ENCODE measurements at regions not wholly inside any gene's neighbourhood (a gene's known extent, or its start where the extent isn't known, plus 50 kb on each side); places are given as distances from the start of the nearest gene placed in this dataset.
"Not testable (repeated sequence)": the region's sequence is repeated elsewhere in the genome, so short reads cannot be mapped to it uniquely, and the experiment has no call there.

DNA sequence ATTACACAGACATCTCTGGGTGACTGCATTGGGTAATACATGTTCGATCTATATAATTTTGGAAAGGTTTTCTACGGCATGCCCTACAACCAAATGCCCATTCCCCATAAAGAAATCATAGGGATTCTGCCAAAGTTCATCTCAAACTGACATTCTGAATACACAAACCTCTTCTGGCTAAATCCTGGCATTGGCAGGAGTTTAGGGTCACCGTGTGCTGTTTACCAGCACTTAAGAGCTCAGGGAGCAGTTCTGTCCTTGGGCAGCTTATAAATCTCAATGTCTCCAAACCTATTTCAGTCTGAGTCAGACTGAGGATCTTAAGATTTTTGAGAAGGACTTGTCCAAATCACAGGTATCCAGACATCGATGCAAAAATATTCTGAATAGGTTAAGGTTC, 809.6 kb upstream of the LRRN3 start:
- DNase-seq (ENCODE audit: low read depth): no peak

- no peak for DNase-seq (ENCODE audit: low read depth)
Measured at GRCh38 chr7:110283056-110283455, 807.9 kb upstream of the LRRN3 start.

DNA sequence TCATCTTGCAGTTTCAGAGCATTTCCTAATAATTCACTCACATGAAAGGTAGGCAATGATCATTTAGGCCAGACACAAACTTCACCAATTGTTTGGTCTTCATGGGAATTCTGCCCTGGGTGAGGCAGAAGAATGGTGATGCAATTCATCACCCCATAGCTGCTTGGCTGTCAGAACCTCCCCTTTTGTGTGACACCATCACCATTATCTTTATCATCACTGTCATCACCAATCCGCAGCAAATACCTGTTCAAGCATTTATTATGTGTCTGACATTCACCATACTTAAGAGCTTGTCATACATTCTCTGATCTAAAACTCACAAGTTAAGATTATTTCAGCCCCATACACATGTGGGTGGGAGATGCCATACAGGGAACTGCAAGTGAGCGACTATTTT, 799.5 kb upstream of the LRRN3 start:
- no peak for DNase-seq (ENCODE audit: low read depth)

DNA sequence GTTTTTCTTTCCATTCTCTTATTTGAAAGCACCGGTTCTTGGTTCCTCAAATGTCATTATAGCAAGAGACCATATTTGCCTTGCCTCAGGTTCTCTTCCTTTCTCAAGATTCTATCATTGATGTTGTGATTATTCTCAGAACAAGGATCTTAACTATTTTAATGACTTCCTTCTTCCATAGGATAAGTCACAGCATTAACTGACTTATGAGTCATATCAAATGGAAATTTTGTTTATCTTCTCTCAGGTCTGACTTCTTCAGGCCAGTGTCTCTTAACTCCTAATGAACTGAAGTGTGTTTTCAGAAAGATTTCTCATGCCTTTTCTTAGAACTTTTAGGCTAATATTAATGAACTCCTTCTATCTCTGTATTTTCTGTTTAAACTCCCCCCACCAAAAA, 794.6 kb upstream of the LRRN3 start:
- DNase-seq (ENCODE audit: low read depth): no peak

DNA sequence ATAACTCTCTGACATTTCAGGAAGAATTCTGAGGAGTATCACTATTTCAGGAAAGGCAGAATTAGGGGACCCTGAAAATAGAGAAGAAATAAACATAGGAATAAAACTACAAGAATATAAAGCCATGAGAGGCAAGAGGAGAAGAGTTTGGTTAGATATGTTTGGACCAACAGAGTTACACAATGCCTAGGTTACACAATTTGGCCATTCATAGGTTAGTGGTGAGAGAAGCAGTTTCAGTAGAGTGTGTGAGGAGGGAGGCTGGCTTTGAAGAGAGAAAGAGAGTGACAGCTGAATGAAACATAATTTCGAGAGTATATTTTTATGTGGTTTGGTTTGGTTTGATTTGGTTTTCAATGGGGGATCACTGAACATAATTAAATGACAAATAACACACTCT, 783.2 kb upstream of the LRRN3 start:
- DNase-seq (ENCODE audit: low read depth): no peak

- no peak for DNase-seq (ENCODE audit: low read depth)
Measured at GRCh38 chr7:110308791-110309190, 782.1 kb upstream of the LRRN3 start.

GRCh38 chr7:110309941-110310340, 781.0 kb upstream of the LRRN3 start:
- DNase-seq (ENCODE audit: low read depth): no peak

DNA sequence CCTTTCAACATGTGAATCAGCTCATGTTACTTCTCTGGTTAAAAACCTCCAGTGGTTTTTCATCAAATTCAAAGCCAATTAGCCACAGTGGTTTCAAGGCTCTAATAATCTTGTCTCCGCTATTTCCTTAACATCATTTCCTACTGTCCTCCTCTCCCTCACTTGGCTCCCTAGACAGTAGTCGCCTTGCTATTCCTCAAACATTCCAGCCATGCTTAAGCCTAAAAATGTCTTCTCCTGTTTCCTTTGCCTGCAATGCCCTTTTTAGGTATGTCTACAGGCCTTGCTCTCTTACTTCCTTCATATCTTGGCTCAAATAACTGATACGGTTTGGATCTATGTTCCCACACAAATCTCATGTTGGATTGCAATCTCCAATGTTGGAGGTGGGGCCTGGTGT, 779.4 kb upstream of the LRRN3 start:
- no peak for DNase-seq (ENCODE audit: low read depth)

GRCh38 chr7:110317541-110318265, 773.2 kb upstream of the LRRN3 start:
- DNase-seq (ENCODE audit: low read depth): no peak

DNA sequence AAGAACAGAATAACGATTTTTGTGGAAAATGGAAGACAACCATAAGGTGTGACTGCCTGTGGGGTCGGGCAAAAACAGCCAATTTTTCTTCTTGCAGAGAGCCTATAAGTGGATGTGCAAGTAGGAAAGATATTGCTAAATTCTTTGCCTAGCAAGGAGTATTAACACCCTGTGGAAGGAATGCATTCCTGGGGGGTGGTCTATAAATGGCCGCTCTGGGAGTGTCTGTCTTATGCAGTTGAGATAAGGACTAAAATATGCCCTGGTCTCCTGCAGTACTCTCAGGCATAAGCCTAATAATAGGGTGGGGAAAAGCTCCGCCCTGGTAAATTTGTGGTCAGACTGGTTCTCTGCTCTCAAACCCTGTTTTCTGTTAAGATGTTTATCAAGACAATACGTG, 770.6 kb upstream of the LRRN3 start:
- DNase-seq (ENCODE audit: low read depth): not testable (repeated sequence)

DNA sequence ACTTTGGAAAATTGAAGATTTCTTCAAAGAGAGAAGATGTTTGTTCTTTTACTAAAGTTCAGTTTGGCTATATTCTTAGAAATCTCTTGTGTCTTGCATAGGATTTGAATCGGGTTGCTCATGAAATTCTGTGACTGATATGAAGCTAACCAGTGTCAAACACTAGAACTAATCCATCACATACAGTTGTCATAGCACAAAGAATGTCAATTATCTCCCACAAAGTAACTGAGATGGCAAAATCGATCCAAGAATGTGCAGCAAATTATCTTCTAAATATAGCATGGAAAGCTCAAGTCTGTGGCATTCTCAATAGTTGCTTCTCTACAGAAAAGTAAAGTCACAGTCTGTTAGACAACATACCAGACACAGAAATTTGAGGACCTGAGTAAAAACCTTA, 768.1 kb upstream of the LRRN3 start:
- no peak for DNase-seq (ENCODE audit: low read depth)

DNA sequence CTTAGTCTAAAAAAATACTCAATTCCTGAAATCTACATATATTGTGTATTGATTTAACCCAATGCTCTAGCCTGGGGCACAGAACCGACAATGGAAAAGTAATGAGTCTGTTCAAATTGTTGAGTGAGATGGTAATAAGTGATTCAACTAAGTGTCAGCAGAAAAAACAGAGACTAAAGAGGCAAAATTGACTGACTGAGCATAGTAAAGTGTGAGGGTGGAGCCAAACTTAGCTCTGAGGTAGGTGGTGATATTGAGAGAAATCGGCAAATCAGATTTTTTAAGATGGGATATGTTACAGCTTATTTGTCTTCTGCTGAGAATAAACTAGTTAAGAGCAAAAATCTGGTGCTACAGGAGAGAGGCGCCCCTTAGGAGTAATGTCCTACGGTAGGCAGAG, 764.0 kb upstream of the LRRN3 start:
- no peak for DNase-seq (ENCODE audit: low read depth)

DNA sequence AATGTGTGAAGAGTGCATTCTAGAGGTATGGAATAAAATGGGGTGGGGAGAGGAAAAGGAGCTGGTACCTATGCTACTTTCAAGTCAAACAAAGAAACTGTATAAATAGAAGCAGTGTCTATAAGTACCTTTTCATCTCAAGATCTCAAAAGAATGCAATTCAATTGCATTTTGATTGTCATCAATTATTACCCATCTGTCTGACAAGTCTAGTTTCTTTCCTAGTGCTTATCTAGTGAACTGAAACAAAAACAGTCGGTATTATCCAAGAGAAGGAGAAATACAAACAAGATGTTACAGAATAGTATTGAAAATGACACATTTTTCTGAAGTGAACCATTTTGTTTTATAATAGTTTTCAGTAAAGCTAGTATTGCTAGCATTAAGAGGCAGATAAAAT, 754.5 kb upstream of the LRRN3 start:
- no peak for DNase-seq (ENCODE audit: low read depth)

- DNase-seq (ENCODE audit: low read depth): no peak
Measured at GRCh38 chr7:110337646-110338045, 753.3 kb upstream of the LRRN3 start.

GRCh38 chr7:110347081-110347480, 743.8 kb upstream of the LRRN3 start:
- no peak for DNase-seq (ENCODE audit: low read depth)

GRCh38 chr7:110356438-110356837, 734.5 kb upstream of the LRRN3 start:
- no peak for DNase-seq (ENCODE audit: low read depth)

DNA sequence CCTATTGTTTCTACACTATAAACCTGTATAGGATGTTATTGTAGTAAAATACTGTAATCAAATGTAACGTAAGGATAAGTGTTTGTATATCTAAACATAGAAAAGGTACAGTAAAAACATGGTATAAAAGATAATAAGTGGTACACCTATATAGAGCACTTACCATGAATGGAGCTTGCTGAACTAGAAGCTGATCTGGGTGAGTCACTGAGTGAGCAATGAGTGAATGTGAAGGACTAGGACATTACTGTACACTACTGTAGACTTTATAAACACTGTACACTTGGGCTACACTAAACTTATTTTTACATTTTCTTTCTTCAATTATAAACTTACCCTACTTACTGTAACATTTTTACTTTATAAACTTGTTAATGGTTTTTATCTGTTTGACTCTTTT, 732.9 kb upstream of the LRRN3 start:
- no peak for DNase-seq (ENCODE audit: low read depth)

- no peak for DNase-seq (ENCODE audit: low read depth)
Measured at GRCh38 chr7:110371709-110372108, 719.2 kb upstream of the LRRN3 start.

DNA sequence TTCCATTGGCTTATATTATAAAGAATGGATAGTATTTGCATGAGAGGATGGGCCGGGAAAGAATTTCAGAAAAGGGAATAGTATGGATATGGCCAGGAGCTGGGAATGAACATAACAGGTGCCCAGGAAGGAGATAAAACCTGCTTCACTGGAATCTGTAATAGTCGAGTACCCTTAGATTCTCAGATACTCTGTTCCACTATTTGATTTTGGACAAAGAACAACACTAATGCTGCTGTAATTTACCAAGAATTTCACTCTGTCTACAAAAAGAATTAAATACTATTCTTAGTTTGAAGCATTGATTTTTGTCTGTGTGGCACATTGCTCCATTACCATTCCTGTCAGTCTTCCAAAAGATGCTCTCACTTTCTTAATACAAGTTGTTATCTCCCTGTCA, 718.2 kb upstream of the LRRN3 start:
- no peak for DNase-seq (ENCODE audit: low read depth)

DNA sequence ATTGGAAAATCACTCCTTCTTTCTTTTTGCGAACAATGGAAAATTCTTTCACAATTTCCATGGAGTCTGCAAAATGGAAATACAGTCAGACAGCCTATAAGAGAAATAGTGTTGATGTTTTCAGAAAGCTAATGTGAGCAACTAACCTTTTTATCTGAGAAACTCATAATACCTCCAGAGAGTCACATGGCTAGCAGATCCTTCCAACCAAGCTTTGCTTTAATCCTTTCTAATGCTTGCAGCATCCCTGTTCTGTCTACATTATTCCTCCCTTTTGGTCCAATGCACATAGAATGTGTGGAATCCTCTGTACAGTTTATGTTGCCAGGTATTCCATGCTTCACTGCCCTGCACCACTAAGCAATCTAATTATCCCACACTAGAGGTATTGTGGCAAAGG, 717.5 kb upstream of the LRRN3 start:
- no peak for DNase-seq (ENCODE audit: low read depth)

DNA sequence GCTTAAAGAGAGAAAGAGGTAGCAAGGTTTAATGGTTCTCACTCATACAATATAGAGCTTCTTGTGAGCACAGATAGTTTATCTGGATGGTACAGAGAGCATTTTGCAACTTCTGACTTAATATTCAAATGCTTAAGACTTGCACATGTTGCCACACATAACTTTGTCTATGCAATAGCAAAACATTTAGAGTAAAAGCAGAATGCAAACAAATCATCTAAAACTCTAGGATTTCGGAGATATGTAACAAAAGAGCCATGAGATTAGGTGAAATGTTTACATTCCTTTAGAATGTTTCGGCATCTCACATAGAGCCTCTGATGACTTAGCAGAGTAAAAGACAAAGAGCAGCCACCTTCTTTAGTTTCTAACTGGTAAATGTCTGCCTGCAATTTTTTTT, 717.1 kb upstream of the LRRN3 start:
- no peak for DNase-seq (ENCODE audit: low read depth)

DNA sequence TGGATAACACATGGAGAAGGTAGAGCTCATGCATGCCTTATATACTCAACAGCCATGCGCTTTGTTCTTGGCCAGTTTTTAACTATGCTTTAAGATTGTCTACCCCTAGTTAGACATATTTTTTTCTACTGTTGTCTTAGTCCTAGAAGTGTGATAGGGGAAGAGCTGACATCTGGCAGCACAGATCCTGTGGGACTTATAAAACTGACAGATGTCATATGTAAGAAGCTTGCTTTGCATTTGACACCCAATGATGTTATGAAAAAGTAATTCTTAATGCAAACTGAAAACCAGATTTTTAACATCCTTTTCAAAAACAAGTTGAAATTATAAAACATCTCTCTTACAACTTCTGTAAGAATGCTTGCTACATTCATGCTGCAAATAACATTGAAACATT, 715.9 kb upstream of the LRRN3 start:
- no peak for DNase-seq (ENCODE audit: low read depth)

DNA sequence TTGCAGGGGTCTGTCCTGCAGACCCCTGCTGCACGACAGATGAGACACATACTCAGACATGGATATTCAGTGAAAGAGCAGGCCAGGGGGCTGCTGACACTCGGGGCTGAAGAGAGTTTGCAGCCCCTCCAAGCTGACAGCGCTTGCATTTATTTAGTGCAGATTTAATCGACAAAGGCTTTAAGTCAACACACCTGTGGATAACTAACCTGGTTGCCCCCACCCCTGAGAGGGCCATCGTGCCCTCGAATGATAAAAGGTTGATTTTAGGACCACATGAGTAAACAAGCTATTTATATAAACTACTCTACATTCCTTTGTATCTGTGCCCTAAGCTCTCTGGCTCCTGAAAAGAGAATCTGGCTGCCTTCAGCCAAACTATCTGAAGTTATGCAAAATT, 708.2 kb upstream of the LRRN3 start:
- DNase-seq (ENCODE audit: low read depth): no peak

DNA sequence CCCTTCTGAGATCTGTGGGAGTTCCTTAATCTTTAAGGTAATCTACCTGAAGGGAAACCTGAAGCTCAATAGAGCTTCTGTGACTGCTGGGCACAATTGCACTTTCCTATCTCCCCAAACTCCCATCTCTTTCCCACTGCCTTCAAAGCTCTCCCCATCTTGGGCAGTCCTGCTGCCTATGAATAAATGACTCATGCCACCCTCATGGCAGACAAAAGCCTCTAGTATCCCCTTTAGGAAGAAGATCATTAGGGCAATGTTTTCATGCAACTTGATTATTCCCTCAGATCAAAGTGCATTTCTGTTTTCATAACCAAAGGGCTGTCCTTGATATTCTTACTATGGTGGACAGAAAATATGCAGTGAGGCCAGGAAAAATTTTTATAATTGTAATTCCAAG, 704.9 kb upstream of the LRRN3 start:
- no peak for DNase-seq (ENCODE audit: low read depth)

Measured in RPMI7951 (cell line).